ENCODE measurements at regions not wholly inside any gene's neighbourhood (a gene's known extent, or its start where the extent isn't known, plus 50 kb on each side); places are given as distances from the start of the nearest gene placed in this dataset.
"Not testable (repeated sequence)": the region's sequence is repeated elsewhere in the genome, so short reads cannot be mapped to it uniquely, and the experiment has no call there.

- not testable (repeated sequence) for DNase-seq
These were observed 63.1 kb downstream of the TRIM43 start for GRCh38 chr2:95654897-95655296.

- DNase-seq = not testable (repeated sequence)
These were observed 64.8 kb downstream of the TRIM43 start for GRCh38 chr2:95656553-95656952.

GRCh38 chr2:95657937-95658336 is 66.1 kb downstream of the TRIM43 start:
- not testable (repeated sequence) for DNase-seq

GRCh38 chr2:95660766-95661562 is 69.2 kb downstream of the TRIM43 start:
- not testable (repeated sequence) for DNase-seq

- not testable (repeated sequence) for DNase-seq
These were observed 72.0 kb downstream of the TRIM43 start for GRCh38 chr2:95663471-95664441.

GRCh38 chr2:95666636-95667035 is 74.8 kb downstream of the TRIM43 start:
- not testable (repeated sequence) for DNase-seq

- no peak for DNase-seq
These were observed 75.7 kb downstream of the TRIM43 start for GRCh38 chr2:95667480-95667879.

GRCh38 chr2:95668934-95669333 is 77.1 kb downstream of the TRIM43 start:
- DNase-seq = not testable (repeated sequence)

- no peak for DNase-seq
These were observed 77.7 kb downstream of the TRIM43 start for GRCh38 chr2:95669441-95669991.

GRCh38 chr2:95670167-95670566 is 78.4 kb downstream of the TRIM43 start:
- no peak for DNase-seq

GRCh38 chr2:95670686-95671085 is 78.9 kb downstream of the TRIM43 start:
- DNase-seq = no peak

- not testable (repeated sequence) for DNase-seq
These were observed 79.4 kb downstream of the TRIM43 start for GRCh38 chr2:95671171-95671570.

GRCh38 chr2:95671992-95672391 is 80.2 kb downstream of the TRIM43 start:
- DNase-seq = not testable (repeated sequence)

GRCh38 chr2:95672500-95672899 is 80.7 kb downstream of the TRIM43 start:
- DNase-seq = not testable (repeated sequence)

- DNase-seq = no peak
These were observed 82.4 kb downstream of the TRIM43 start for GRCh38 chr2:95674186-95674585.

- not testable (repeated sequence) for DNase-seq
These were observed 84.8 kb downstream of the TRIM43 start for GRCh38 chr2:95676573-95676972.

GRCh38 chr2:95677346-95677745 is 85.5 kb downstream of the TRIM43 start:
- no peak for DNase-seq

GRCh38 chr2:95677833-95678232 is 86.0 kb downstream of the TRIM43 start:
- DNase-seq = not testable (repeated sequence)

GRCh38 chr2:95681158-95681557 is 89.4 kb downstream of the TRIM43 start:
- DNase-seq = not testable (repeated sequence)

- DNase-seq = not testable (repeated sequence)
These were observed 89.8 kb downstream of the TRIM43 start for GRCh38 chr2:95681589-95682081.

GRCh38 chr2:95682889-95683517 is 91.2 kb downstream of the TRIM43 start:
- DNase-seq = not testable (repeated sequence)

GRCh38 chr2:95685513-95685912 is 93.7 kb downstream of the TRIM43 start:
- DNase-seq = no peak
